ENCODE measurements at regions not wholly inside any gene's neighbourhood (a gene's known extent, or its start where the extent isn't known, plus 50 kb on each side); places are given as distances from the start of the nearest gene placed in this dataset.

DNA sequence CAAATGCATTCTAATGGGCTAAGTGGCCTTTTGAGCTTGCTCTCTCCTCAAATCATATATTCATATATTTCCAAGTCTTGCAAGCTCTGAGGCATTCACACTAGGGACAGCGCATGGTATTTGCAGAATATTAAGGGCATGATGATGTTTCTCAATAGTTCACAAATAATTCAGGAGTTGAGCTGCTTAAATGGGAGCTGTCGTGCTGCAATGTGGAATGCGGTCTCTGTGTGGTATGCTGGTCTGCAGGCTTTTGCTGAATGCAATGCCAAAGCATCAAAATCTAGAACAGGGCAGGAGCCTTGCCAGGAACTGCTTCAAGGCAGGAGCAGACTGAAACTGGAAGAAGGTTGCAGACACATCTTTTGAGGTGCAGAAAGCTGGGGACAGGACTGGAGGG lies 1060.0 kb downstream of the TBC1D22A start:
- no peak for ATAC-seq

DNA sequence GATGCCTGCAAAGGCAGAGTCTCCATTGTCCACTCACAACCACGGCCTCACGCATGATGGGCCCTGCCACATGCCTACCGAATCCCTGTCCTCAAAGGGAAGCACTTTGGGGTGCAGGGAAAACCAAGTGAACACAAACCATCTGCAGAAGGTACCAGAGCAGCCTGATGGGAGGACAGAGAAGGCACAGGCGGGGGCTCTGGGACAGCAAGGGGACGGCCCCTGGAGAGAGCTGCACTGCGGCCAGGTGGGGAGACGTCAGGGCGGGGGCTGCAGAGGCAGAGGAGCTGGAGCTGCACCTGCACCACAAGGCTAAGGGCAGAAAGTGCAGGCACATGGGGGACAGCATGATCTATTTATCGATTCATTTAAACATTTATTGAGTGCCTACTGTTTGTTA lies 1056.0 kb downstream of the TBC1D22A start:
- ATAC-seq, result no peak

DNA sequence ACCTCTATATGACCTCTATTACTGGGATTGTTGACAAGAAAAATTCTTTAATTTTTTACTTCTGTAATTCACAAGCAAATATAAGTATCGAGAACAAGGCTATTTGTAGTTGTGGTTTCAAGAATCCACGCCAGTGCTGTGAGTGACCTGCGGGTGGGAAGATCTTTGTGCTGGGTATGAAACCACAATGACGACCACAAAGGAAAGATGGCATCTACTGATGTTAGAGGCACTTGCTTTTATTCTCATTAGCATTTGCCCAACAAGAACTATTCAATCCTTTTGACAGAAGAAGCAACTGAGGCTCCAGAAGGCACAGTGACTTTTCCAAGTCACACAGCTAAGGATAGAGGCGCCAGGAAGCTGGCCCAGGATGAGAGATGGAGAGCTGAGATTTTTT lies 1054.9 kb downstream of the TBC1D22A start:
- ATAC-seq, result no peak

DNA sequence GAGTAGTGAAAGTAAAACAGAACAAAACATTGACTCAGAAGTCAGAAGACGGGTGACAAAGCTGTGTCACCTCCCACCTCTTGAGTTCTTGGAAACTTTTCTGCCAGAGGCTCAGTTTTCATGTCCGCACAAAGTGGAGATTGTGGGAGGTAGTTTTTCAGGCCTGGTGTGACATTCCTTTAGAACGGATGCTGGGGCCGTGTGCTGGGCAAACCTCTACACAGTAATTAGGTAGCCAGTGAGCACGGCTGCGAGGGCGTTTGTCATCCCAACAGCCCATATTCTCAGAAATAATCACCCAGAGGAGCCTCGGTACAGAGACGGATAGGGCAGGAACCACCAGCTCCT lies 1054.4 kb downstream of the TBC1D22A start:
- ATAC-seq, result no peak

- ATAC-seq, result no peak
Observed at GRCh38 chr22:47816121-47816862, 1053.8 kb downstream of the TBC1D22A start.

GRCh38 chr22:47814474-47814873 lies 1052.0 kb downstream of the TBC1D22A start:
- ATAC-seq, result no peak

DNA sequence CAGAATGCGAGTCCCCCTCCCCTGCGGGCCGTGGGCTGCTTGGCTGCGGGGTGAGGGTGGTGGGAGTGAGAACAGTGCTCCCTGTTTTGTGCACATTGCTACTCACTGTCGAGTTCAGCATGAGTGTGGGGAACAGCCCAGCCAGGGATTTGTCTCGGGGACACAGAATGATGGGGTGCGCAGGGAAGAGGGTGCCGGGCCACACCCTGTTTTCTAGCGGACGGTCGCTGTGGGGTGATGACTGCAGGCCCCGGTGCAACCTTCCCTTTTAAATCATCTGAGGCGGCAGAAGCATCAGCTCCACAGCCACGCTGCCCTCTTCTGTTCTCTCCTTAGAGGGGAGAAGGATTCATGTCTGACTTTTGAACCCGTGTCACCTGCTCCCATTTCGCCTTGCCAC lies 1051.2 kb downstream of the TBC1D22A start:
- ATAC-seq, result no peak

DNA sequence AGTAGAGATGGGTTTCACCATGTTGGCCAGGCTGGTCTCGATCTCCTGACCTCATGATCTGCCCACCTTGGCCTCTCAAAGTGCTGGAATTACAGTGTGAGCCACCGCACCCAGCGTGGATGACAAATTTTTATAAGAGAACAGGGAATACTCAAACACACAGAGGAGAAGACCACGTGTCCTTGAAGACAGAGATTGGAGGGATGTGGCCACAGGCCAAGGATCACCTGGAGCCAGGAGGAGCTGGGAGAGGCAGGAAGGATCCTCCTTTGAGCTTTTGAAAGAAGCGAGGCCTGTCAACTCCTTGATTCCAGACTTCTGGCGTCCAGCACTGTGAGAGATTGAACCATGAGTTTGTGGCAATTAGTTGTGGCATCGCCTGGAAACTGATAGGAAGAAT lies 1049.5 kb downstream of the TBC1D22A start:
- ATAC-seq, result no peak

DNA sequence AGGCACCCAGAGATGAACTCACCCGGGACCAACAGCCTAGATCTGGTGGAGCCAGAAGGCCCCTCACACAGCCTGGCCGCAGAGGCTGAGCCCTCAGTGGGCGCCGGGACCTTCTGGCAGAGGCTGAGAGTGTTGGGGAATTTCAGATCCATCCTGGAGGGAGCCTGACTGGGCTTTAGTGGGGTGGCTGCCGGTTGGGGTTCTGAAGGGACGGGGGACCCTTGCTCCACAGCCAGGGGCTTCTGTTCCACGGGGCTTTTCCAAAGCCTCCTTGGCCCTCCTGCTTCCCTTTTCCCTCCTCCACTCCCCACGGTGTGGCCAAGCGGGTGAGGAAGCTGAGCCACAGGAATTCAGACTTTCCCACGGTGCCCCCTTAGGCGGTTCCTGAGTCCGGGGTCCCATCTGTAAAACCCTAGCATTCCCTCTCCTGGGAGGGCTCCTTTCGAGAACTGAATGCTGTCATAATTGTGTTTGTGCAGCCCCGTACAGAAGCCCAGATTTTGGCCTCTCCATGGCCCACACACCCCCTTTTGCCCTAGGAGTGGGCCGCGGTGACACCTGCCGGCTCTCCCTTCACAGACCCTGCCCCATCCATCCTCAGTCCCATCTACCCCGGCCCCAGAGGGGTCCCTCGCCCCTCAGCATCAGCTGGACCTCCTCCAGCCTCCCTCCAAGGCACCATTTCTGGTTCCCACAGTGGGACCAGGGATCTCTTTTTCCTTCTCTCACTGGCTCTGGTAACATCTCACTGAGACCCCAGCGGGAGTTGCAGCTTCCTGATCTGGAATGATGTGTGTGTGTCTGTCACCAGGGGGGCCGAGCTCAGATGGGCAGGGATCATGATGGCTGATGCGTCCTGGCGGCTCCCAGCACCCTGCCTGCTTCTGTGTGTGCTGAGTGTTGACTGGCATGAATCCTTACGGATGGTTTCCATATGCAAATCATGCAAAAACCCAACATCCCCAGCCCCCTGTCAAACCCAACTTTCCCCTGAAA lies 1048.4 kb downstream of the TBC1D22A start:
- ATAC-seq, result no peak

- no peak for ATAC-seq
Observed at GRCh38 chr22:47808886-47809620, 1046.6 kb downstream of the TBC1D22A start.

GRCh38 chr22:47808236-47808635 lies 1045.8 kb downstream of the TBC1D22A start:
- no peak for ATAC-seq

DNA sequence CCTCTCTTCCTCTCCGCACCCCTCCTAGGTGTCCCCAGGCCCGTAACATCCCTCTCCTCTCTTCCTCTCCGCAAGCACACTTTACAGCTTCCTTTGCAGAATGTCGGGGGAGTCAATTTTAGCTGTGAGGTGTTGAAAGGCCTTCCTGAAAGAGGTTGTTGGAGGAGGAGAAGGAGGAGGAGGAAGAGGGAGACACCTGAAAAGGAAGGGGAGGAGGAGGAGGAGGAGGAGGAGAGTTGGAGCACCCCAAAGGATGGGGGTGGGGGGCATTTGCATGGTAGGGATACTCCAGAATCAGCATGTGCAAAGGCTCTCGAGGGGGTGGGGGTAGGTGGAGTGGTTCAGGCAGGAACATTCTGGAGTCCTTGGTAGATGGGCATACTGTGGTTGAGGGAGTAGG lies 1045.1 kb downstream of the TBC1D22A start:
- no peak for ATAC-seq

- no peak for ATAC-seq
Observed at GRCh38 chr22:47806894-47807293, 1044.4 kb downstream of the TBC1D22A start.

DNA sequence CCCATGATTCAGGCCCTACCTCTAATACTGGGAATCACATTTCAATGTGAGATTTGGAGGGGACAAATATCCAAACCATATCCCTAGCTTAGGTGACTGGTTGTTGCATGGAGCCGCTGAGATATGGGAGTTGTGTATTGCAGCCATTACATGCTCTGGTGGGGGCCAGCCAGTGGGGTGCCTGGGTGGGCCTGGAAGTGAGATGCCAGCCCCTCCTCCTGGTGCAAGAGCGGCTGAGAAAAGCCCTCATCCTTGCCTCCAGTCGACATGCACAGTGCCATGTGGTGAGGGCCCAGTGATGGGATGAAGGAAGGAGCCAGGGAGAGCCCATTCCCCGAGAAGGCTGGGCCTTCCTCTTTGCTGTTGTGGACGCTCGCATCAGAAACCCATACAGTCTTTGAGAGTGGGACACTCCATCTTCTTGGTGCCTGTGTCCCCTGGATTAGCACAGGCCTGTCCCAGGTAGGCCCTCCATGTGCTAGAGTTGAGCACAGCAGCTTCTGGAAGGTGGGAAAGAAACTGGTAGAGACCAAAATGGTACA lies 1043.0 kb downstream of the TBC1D22A start:
- ATAC-seq, result no peak

GRCh38 chr22:47804281-47804680 lies 1041.8 kb downstream of the TBC1D22A start:
- no peak for ATAC-seq

GRCh38 chr22:47802421-47802820 lies 1040.0 kb downstream of the TBC1D22A start:
- ATAC-seq, result no peak

GRCh38 chr22:47801541-47802245 lies 1039.2 kb downstream of the TBC1D22A start:
- ATAC-seq, result no peak

- no peak for ATAC-seq
Observed at GRCh38 chr22:47798229-47798628, 1035.8 kb downstream of the TBC1D22A start.

- no peak for ATAC-seq
Observed at GRCh38 chr22:47797342-47797945, 1035.0 kb downstream of the TBC1D22A start.

DNA sequence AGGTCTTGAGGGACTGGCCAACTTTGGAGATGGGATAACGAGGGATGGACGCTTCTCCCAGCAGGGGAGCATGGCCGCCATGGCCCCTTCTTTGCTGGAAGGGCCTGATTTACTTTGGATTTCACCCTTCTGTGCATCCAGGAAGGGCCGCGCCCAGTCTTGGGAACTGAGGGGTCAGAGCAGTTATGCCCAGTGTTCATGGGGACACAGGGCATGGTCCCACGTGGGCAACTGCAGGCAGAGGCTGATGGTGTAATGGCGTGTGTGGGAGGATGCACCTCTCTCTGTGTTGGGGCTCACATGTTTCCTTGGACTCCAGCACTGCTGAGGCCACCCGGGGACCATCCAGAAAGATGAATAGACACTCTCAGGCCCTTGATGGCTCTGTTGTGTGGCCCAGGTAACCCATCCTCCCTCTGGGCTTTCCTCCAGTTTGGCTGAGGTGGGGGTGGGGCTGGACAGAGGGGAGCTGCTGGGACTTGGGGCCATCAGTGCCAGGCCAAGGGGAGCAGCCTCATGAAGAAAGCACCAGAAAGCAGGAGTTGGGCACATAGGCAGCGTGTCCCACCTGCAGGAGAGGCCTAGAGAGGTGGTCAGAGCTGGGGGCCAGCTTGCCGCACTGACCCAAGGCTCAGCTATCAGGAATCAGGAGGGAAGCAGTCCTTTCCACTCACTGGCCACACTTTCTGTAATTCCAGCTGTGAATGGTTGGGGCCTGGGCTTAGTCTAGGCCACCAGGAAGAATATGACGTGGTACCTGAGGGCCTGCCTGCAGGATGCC lies 1033.9 kb downstream of the TBC1D22A start:
- ATAC-seq, result no peak

All from activated CD4-positive, CD25-positive, alpha-beta regulatory T cell treated with anti-CD3 and anti-CD28 coated beads, Interleukin-2, amount 50 U/mL, for 24 hours (primary cell).